ENCODE measurements at regions not wholly inside any gene's neighbourhood (a gene's known extent, or its start where the extent isn't known, plus 50 kb on each side); places are given as distances from the start of the nearest gene placed in this dataset.

DNA sequence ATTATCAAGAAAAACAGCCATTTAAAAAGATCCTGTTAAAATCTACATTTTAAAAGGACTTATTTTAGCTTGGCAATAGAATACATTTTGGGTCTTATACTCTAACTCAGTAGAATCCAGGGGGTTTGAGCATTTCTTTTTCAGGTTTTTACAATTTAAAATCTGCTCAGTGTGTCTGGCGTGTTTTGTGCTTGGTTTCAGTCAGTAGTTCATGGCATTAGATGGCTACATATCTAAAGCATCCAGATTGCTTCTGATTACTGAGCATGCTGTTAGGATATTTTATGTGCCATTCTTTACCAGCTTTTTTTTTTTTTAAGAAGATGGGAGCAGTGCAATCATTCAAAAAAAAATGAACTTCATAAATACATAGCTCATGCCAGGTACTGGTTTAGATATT is 566.1 kb upstream of the LARGE1 start:
- TF ChIP-seq POLR2A (IDR thresholded peaks at IDR 0.05; ENCODE audit: low read length): no peak
- TF ChIP-seq GATA1 (IDR thresholded peaks at IDR 0.05; ENCODE audit: low read depth, low read length): no peak

Data from erythroblast (primary cell).